GM12873 (cell line): ENCODE measurements at regions not wholly inside any gene's neighbourhood (a gene's known extent, or its start where the extent isn't known, plus 50 kb on each side); places are given as distances from the start of the nearest gene placed in this dataset.

Experiments used
- CTCF ChIP-seq: IDR thresholded peaks from 2 replicates; pipeline ENCODE4 v1.5.1; 2012; ENCODE audit warnings: low read depth, mild to moderate bottlenecking, moderate library complexity, low read length, control low read depth; ENCODE audit not compliant: insufficient read depth; ENCODE audit errors: missing control alignments

GRCh38 chr14:85058150-85058549 lies 471.8 kb upstream of the FLRT2 start:
- no peak for TF ChIP-seq CTCF

GRCh38 chr14:85060121-85060520 lies 469.8 kb upstream of the FLRT2 start:
- no peak for TF ChIP-seq CTCF

GRCh38 chr14:85061256-85061655 lies 468.7 kb upstream of the FLRT2 start:
- TF ChIP-seq CTCF = no peak

- TF ChIP-seq CTCF = no peak
Observed at GRCh38 chr14:85063747-85064146, 466.2 kb upstream of the FLRT2 start.

- TF ChIP-seq CTCF = no peak
Observed at GRCh38 chr14:85071447-85071846, 458.5 kb upstream of the FLRT2 start.

- no peak for TF ChIP-seq CTCF
Observed at GRCh38 chr14:85074955-85075354, 455.0 kb upstream of the FLRT2 start.

GRCh38 chr14:85075694-85076476 lies 454.1 kb upstream of the FLRT2 start:
- TF ChIP-seq CTCF = no peak
